HepG2 (cell line): ENCODE measurements at regions not wholly inside any gene's neighbourhood (a gene's known extent, or its start where the extent isn't known, plus 50 kb on each side); places are given as distances from the start of the nearest gene placed in this dataset.

Experiments used
- ATAC-seq: fragments of 200-7000 bp; cut with Tn5 transposase; 3 replicates; pipeline ENCODE4 v1.9.1; 2020; ENCODE audit warnings: mild to moderate bottlenecking, moderate library complexity
- BruUV-seq: library from RNA; stranded (reverse); fragments of 400-500 nt; replicated peaks from 2 replicates; lab custom pipeline; 2021; lab: Mats Ljungman, UMichigan
- CTCF ChIA-PET: fragments of 300-600 bp; formaldehyde crosslinking; extraction: SDS; loops from one replicate; lab custom pipeline; 2021; ENCODE audit warnings: low total read pairs, inconsistent platforms, low intra/inter-chr PET ratio; lab: Yijun Ruan, JAX
- POLR2A ChIA-PET: fragments of 350-600 bp; sonication (Branson Sonifier 250); formaldehyde crosslinking; loops from one replicate; lab custom pipeline; 2020; ENCODE audit warnings: antibody characterized with exemption, inconsistent platforms; lab: Yijun Ruan, JAX
- DNase-seq: peaks from one replicate; pipeline ENCODE4 v3.0.0-alpha.2; 2015; ENCODE audit warnings: low spot score
- FAIRE-seq: peaks from 3 replicates; lab custom pipeline; 2011; peaks lifted over from hg19 to GRCh38; lab: Jason Lieb, UNC
- H2AFZ ChIP-seq: one replicate; pipeline ENCODE4 v1.6.1; 2011; ENCODE audit warnings: low read length, inconsistent platforms
- H3K27ac ChIP-seq: fragments of 300-600 bp; 3 replicates; pipeline ENCODE4 v1.8.0; 2011; ENCODE audit warnings: mixed run types, mild to moderate bottlenecking, mixed read lengths, low read length, inconsistent platforms; ENCODE audit not compliant: insufficient read depth; ENCODE audit errors: extremely low read length
- H3K27me3 ChIP-seq, 2 experiments: fragments of 200-600 bp in 1 of 2; 2 replicates in 1 of 2; 3 replicates in 1 of 2; pipeline versions ENCODE4 v1.6.0 to v1.8.0; 2011; ENCODE audit warnings: low read length in 2 of 2, mild to moderate bottlenecking in 2 of 2, moderate library complexity in 2 of 2, inconsistent platforms in 1 of 2; ENCODE audit not compliant: insufficient read depth in 2 of 2, control insufficient read depth in 1 of 2
- H3K36me3 ChIP-seq, 2 experiments: fragments of 200-600 bp in 1 of 2; replicated peaks in 1 of 2; 2 replicates in 1 of 2; 3 replicates in 1 of 2; pipeline versions ENCODE4 v1.5.1 to v1.8.0; 2011; ENCODE audit warnings: low read length in 2 of 2, inconsistent platforms in 1 of 2; ENCODE audit not compliant: insufficient read depth in 2 of 2, control insufficient read depth in 1 of 2
- H3K4me1 ChIP-seq: 2 replicates; pipeline ENCODE4 v1.5.1; 2012; ENCODE audit warnings: low read length, inconsistent platforms; ENCODE audit not compliant: insufficient read depth
- H3K4me2 ChIP-seq: 2 replicates; pipeline ENCODE4 v1.6.0; 2011; ENCODE audit warnings: low read depth, low read length, inconsistent platforms
- H3K4me3 ChIP-seq, 3 experiments: fragments of 200-600 bp in 1 of 3; sonication (generic), shearing (Covaris generic) in 1 of 3; replicated peaks in 1 of 3; 2 replicates each; pipeline ENCODE4 v1.5.1; 2011 to 2016; ENCODE audit warnings: low read length in 3 of 3, inconsistent platforms in 2 of 3, low read depth in 2 of 3, mild to moderate bottlenecking in 2 of 3, control low read depth in 1 of 3, mixed read lengths in 1 of 3; ENCODE audit not compliant: insufficient read depth in 1 of 3
- H3K79me2 ChIP-seq: one replicate; pipeline ENCODE4 v1.6.1; 2011; ENCODE audit warnings: low read length, inconsistent platforms; ENCODE audit not compliant: insufficient read depth
- H3K9ac ChIP-seq: 2 replicates; pipeline ENCODE4 v1.6.0; 2011; ENCODE audit warnings: mild to moderate bottlenecking, low read depth, low read length, inconsistent platforms; ENCODE audit not compliant: insufficient read depth
- H3K9me3 ChIP-seq: 2 replicates; pipeline ENCODE4 v1.5.1; 2012; ENCODE audit warnings: mild to moderate bottlenecking, low read length
- H4K20me1 ChIP-seq: 2 replicates; pipeline ENCODE4 v1.6.0; 2011; ENCODE audit warnings: inconsistent platforms, mild to moderate bottlenecking, low read length, moderate library complexity; ENCODE audit not compliant: insufficient read depth
- ARID4A ChIP-seq: sonication (generic); formaldehyde crosslinking; IDR thresholded peaks from 2 replicates; pipeline ENCODE4 v1.5.0; 2020; ENCODE audit warnings: mild to moderate bottlenecking, missing genetic modification reagents, borderline replicate concordance
- ELF4 ChIP-seq: sonication (generic); formaldehyde crosslinking; IDR thresholded peaks from 2 replicates; pipeline ENCODE4 v1.5.0; 2020; ENCODE audit warnings: missing genetic modification reagents, mild to moderate bottlenecking, moderate library complexity, borderline replicate concordance
- HIC2 ChIP-seq: sonication (generic); formaldehyde crosslinking; IDR thresholded peaks from 2 replicates; pipeline ENCODE4 v1.9.0; 2022; ENCODE audit warnings: low read depth, missing genetic modification reagents
- POLR2G ChIP-seq: fragments of 200-400 bp; formaldehyde crosslinking; IDR thresholded peaks from 2 replicates; pipeline ENCODE4 v1.6.1; 2018; ENCODE audit warnings: mild to moderate bottlenecking, low read depth, low read length, moderate library complexity
- RBFOX2 ChIP-seq: fragments of 200-400 bp; formaldehyde crosslinking; IDR thresholded peaks from 2 replicates; pipeline ENCODE4 v1.6.1; 2017; ENCODE audit warnings: low read depth, mild to moderate bottlenecking, low read length
- SNRNP70 ChIP-seq: fragments of 200-400 bp; formaldehyde crosslinking; IDR thresholded peaks from 2 replicates; pipeline ENCODE4 v1.6.1; 2017; ENCODE audit warnings: mild to moderate bottlenecking, low read depth, low read length, moderate library complexity
- SP1 ChIP-seq, 2 experiments: fragments of 450-650 bp in 1 of 2; sonication (generic) in 1 of 2; formaldehyde crosslinking in 1 of 2; IDR thresholded peaks; 2 replicates each; pipeline versions ENCODE4 v1.4.0 to v1.6.1; 2016 to 2020; ENCODE audit warnings: missing genetic modification reagents in 1 of 2
- ZFP82 ChIP-seq: sonication (generic); formaldehyde crosslinking; IDR thresholded peaks from 2 replicates; pipeline ENCODE4 v1.5.1; 2020; ENCODE audit warnings: mild to moderate bottlenecking, missing genetic modification reagents, borderline replicate concordance
- ZNF180 ChIP-seq: sonication (generic); formaldehyde crosslinking; IDR thresholded peaks from 2 replicates; pipeline ENCODE4 v1.4.0; 2020; ENCODE audit warnings: low read depth, missing genetic modification reagents, borderline replicate concordance
- ZNF430 ChIP-seq: sonication (generic); formaldehyde crosslinking; IDR thresholded peaks from 2 replicates; pipeline ENCODE4 v1.9.0; 2021; ENCODE audit warnings: mild to moderate bottlenecking, missing genetic modification reagents
- ZNF543 ChIP-seq: sonication (generic); formaldehyde crosslinking; IDR thresholded peaks from 2 replicates; pipeline ENCODE4 v1.4.0; 2020; ENCODE audit warnings: mild to moderate bottlenecking, missing genetic modification reagents
- WGBS: methylation state at CpG from one replicate; pipeline ENCODE4 v1.1.6; 2017; ENCODE audit warnings: low lambda C conversion rate; 5-methylcytosine and 5-hydroxymethylcytosine counted together
- in situ Hi-C: cut with HindIII; loops from 2 replicates; pipeline ENCODE4 v1.10.0; 2017; ENCODE audit warnings: low pct_unique_long_range_greater_than_20kb; ENCODE audit not compliant: extremely low pct_ligation_motif_present
- intact Hi-C: fragments of 100-400 bp; cut with micrococcal nuclease; formaldehyde crosslinking; loops from one replicate; pipeline ENCODE4 v1.10.0; 2022; ENCODE audit not compliant: unreplicated experiment

DNA sequence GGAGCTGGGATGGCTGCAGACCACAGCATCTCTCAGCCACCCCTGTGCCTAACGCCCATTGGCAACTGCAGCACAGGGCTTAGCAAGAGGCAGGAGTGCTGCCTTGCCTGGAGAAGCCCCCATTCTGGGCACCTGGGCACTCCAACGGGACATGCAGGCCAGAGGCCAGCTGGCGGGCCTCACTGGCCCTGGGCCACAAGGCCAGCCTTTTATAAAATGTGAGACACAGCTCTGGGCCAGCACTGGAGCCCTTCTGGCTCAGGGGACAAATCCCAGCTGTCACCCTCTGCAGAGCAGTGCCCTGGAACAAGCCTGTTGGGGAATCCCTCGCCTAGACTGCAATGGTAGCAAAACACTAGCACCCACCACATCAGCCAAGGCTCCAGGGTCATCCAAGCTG lies 171.8 kb downstream of the WSCD1 start:
- no TSS peak for BruUV-seq
- Histone ChIP-seq H3K27me3 (peaks cover 2 to 11% of the 10 kb centered on the region in 2 experiments; a peak in 2 of 5 replicates), H3K4me3 (no peak overlapping the region), H3K4me2 (no peak overlapping the region), H2AFZ (no peak overlapping the region), H3K27ac (no peak overlapping the region), H3K9ac (no peak overlapping the region), H4K20me1 (no peaks in the 10 kb centered on the region), H3K9me3 (no peaks in the 10 kb centered on the region), H3K4me1 (no peaks in the 10 kb centered on the region), H3K36me3 (no peaks in the 10 kb centered on the region), H3K79me2 (no peaks in the 10 kb centered on the region)
- FAIRE-seq = no peak
- ATAC-seq = no peak; the same call in 2 of the 3 replicates
- in situ Hi-C loops (no loop called here), intact Hi-C loops (no loop called here)
- CTCF ChIA-PET = no interaction called here
- WGBS = no CpG with 5 or more reads among the region's 4 CpGs
- no peak for TF ChIP-seq HIC2
- DNase-seq = no peak
- POLR2A ChIA-PET = no interaction called here

- H3K9me3 ChIP-seq = no peaks in the 10 kb centered on the region
- H3K27me3 ChIP-seq = peaks cover 2 to 11% of the 10 kb centered on the region in 2 experiments; a peak in 1 of 5 replicates
- 1% methylated on average over 6 of the region's 6 CpGs for WGBS
- H3K36me3 ChIP-seq = no peaks in the 10 kb centered on the region
- H3K9ac ChIP-seq = no peak overlapping the region
- no peaks in the 10 kb centered on the region for H3K4me1 ChIP-seq
- POLR2A ChIA-PET = no interaction called here
- H2AFZ ChIP-seq = no peak overlapping the region
- H3K4me3 ChIP-seq = no peak overlapping the region
- FAIRE-seq (no peak), DNase-seq (no peak), ATAC-seq (no peak)
- CTCF ChIA-PET = no interaction called here
- no peaks in the 10 kb centered on the region for H3K79me2 ChIP-seq
- intact Hi-C loops = no loop called here
- in situ Hi-C loops = no loop called here
- BruUV-seq = no TSS peak
- H3K27ac ChIP-seq = no peak overlapping the region
- H4K20me1 ChIP-seq = no peaks in the 10 kb centered on the region
- H3K4me2 ChIP-seq = no peak overlapping the region
- TF ChIP-seq ZNF430 (CRISPR knock-in tag) (no peak), ELF4 (CRISPR knock-in tag) (no peak), ZFP82 (CRISPR knock-in tag) (no peak), RBFOX2 (no peak), SP1 (IDR thresholded peaks at IDR 0.05) (no peak), SP1 (CRISPR knock-in tag; IDR thresholded peaks at IDR 0.05) (no peak), POLR2G (no peak), ZNF180 (CRISPR knock-in tag) (no peak), ZNF543 (no peak), ARID4A (no peak), SNRNP70 (no peak)
These were observed 171.2 kb downstream of the WSCD1 start for GRCh38 chr17:6241381-6241780.
